NT2/D1 (cell line): ENCODE measurements at regions not wholly inside any gene's neighbourhood (a gene's known extent, or its start where the extent isn't known, plus 50 kb on each side); places are given as distances from the start of the nearest gene placed in this dataset.

Source experiments
- SUZ12 ChIP-seq: IDR thresholded peaks from 2 replicates; pipeline ENCODE4 v1.6.1; 2011; ENCODE audit not compliant: insufficient read length, insufficient read depth; ENCODE audit errors: extremely low read depth
- YY1 ChIP-seq: IDR thresholded peaks from 2 replicates; pipeline ENCODE4 v1.6.1; 2011; ENCODE audit not compliant: insufficient read length, insufficient read depth
- ZNF274 ChIP-seq: IDR thresholded peaks from 2 replicates; pipeline ENCODE4 v1.6.1; 2011; ENCODE audit warnings: mild to moderate bottlenecking, low read depth, low read length

GRCh38 chr3:86563400-86563970, 427.5 kb downstream of the VGLL3 start:
- TF ChIP-seq SUZ12 (no peak), YY1 (no peak), ZNF274 (no peak)
